Vagina (tissue), 2 donors: ENCODE measurements at regions not wholly inside any gene's neighbourhood (a gene's known extent, or its start where the extent isn't known, plus 50 kb on each side); places are given as distances from the start of the nearest gene placed in this dataset.

ENCODE experiments used
- CTCF ChIP-seq, 3 experiments: fragments of 450-650 bp in 2 of 3; fragments of 200-600 bp in 1 of 3; sonication (generic) in 1 of 3; IDR thresholded peaks; one replicate each; pipeline ENCODE4 v1.5.1; 2017 to 2019; ENCODE audit warnings: antibody characterized with exemption in 3 of 3, mild to moderate bottlenecking in 2 of 3, moderate library complexity in 2 of 3
- POLR2AphosphoS5 ChIP-seq, 2 donors: sonication (generic); formaldehyde crosslinking; IDR thresholded peaks; one replicate each; pipeline ENCODE4 v1.9.0; 2017; ENCODE audit warnings: antibody characterized with exemption in 2 of 2, mild to moderate bottlenecking in 2 of 2, low read depth in 1 of 2; ENCODE audit not compliant: insufficient read depth in 1 of 2

- TF ChIP-seq CTCF (IDR thresholded peaks at IDR 0.05) = no peak
- no peak for TF ChIP-seq POLR2AphosphoS5 (IDR thresholded peaks at IDR 0.05; ENCODE audit: insufficient read depth in 1 of 2, low read depth in 1 of 2)
Observed at GRCh38 chr12:115623275-115623674, 654.2 kb downstream of the MED13L start.
